Smooth muscle cell (in vitro differentiated cells): ENCODE measurements at regions not wholly inside any gene's neighbourhood (a gene's known extent, or its start where the extent isn't known, plus 50 kb on each side); places are given as distances from the start of the nearest gene placed in this dataset.

Source experiments
- DNase-seq: peaks from one replicate; lab custom pipeline; 2025; ENCODE audit not compliant: unreplicated experiment; lab: John Stamatoyannopoulos, UW
- H2AFZ ChIP-seq: fragments of 200-600 bp; sonication (generic); 2 replicates; pipeline ENCODE4 v1.6.0; 2016; ENCODE audit warnings: antibody characterized with exemption, low read depth, mild to moderate bottlenecking
- H3F3A ChIP-seq: fragments of 200-600 bp; sonication (generic); 2 replicates; pipeline ENCODE4 v1.6.0; 2017; ENCODE audit warnings: antibody characterized with exemption, low read depth
- H3K27ac ChIP-seq: fragments of 200-600 bp; sonication (generic); 2 replicates; pipeline ENCODE4 v1.5.1; 2016; ENCODE audit warnings: low read depth, mild to moderate bottlenecking
- H3K27me3 ChIP-seq: fragments of 200-600 bp; sonication (generic); 2 replicates; pipeline ENCODE4 v1.6.1; 2016; ENCODE audit warnings: low read depth, mild to moderate bottlenecking
- H3K36me3 ChIP-seq: fragments of 200-600 bp; sonication (generic); 2 replicates; pipeline ENCODE4 v1.5.1; 2016; ENCODE audit warnings: low read depth
- H3K4me1 ChIP-seq: fragments of 200-600 bp; sonication (generic); 2 replicates; pipeline ENCODE4 v1.5.1; 2016; ENCODE audit warnings: low read depth
- H3K4me2 ChIP-seq: fragments of 200-600 bp; sonication (generic); 2 replicates; pipeline ENCODE4 v1.6.0; 2016; ENCODE audit warnings: mild to moderate bottlenecking
- H3K4me3 ChIP-seq: fragments of 200-600 bp; sonication (generic); 2 replicates; pipeline ENCODE4 v1.5.1; 2016; ENCODE audit warnings: mild to moderate bottlenecking
- H3K79me2 ChIP-seq: fragments of 200-600 bp; sonication (generic); 2 replicates; pipeline ENCODE4 v1.6.0; 2016; ENCODE audit warnings: low read depth, mild to moderate bottlenecking
- H3K9ac ChIP-seq: fragments of 200-600 bp; sonication (generic); 2 replicates; pipeline ENCODE4 v1.6.0; 2016; ENCODE audit warnings: low read depth
- H3K9me3 ChIP-seq: fragments of 200-600 bp; sonication (generic); replicated peaks from 2 replicates; pipeline ENCODE4 v1.5.1; 2016; ENCODE audit warnings: low read depth
- H4K20me1 ChIP-seq: fragments of 200-600 bp; sonication (generic); 2 replicates; pipeline ENCODE4 v1.6.0; 2016; ENCODE audit warnings: low read depth
- WGBS: methylation state at CpG from one replicate; pipeline ENCODE4 v1.1.7; 2016; ENCODE audit warnings: low lambda C conversion rate; 5-methylcytosine and 5-hydroxymethylcytosine counted together
- TF ChIP-seq, protein P1 (sequence below): fragments of 200-600 bp; sonication (generic); IDR thresholded peaks from 2 replicates; pipeline ENCODE4 v1.5.1; 2017; ENCODE audit warnings: borderline replicate concordance, mild to moderate bottlenecking, antibody characterized with exemption; ENCODE audit not compliant: insufficient read depth, poor library complexity, severe bottlenecking

DNA sequence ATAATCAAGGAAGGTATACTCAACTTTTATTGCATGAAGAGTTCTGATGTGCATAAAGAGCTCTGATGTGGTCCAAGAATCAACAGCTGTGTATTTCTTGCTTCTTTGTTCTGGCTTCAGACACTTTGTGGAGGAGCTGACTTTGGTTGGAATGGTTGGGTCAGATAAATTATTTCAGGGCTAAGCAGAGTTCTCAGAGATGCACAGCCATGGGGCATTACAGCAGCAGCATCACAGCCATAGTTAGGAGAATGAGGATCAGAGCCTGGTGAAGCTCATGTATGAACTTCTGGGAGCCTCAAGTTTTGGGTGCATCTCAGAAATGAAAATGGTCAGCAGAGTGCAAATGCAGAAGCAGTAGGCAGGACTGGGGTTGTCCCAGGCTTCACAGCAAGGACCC is 267.4 kb upstream of the RUNX1 start:
- Histone ChIP-seq H3K4me2 (peak overlapping the region; percentile 69), H3K79me2 (no peaks in the 10 kb centered on the region), H3K9ac (peak overlapping the region; percentile 53), H3K27ac (peak overlapping the region; percentile 89), H3K4me1 (peaks cover 7% of the 10 kb centered on the region), H4K20me1 (no peaks in the 10 kb centered on the region), H3K27me3 (no peaks in the 10 kb centered on the region), H3F3A (peaks cover 7% of the 10 kb centered on the region), H3K36me3 (no peaks in the 10 kb centered on the region), H2AFZ (peak overlapping the region; percentile 34), H3K9me3 (no peaks in the 10 kb centered on the region), H3K4me3 (no peak overlapping the region)
- TF ChIP-seq, protein P1, sequence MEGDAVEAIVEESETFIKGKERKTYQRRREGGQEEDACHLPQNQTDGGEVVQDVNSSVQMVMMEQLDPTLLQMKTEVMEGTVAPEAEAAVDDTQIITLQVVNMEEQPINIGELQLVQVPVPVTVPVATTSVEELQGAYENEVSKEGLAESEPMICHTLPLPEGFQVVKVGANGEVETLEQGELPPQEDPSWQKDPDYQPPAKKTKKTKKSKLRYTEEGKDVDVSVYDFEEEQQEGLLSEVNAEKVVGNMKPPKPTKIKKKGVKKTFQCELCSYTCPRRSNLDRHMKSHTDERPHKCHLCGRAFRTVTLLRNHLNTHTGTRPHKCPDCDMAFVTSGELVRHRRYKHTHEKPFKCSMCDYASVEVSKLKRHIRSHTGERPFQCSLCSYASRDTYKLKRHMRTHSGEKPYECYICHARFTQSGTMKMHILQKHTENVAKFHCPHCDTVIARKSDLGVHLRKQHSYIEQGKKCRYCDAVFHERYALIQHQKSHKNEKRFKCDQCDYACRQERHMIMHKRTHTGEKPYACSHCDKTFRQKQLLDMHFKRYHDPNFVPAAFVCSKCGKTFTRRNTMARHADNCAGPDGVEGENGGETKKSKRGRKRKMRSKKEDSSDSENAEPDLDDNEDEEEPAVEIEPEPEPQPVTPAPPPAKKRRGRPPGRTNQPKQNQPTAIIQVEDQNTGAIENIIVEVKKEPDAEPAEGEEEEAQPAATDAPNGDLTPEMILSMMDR = no peak
- no peak for DNase-seq

DNA sequence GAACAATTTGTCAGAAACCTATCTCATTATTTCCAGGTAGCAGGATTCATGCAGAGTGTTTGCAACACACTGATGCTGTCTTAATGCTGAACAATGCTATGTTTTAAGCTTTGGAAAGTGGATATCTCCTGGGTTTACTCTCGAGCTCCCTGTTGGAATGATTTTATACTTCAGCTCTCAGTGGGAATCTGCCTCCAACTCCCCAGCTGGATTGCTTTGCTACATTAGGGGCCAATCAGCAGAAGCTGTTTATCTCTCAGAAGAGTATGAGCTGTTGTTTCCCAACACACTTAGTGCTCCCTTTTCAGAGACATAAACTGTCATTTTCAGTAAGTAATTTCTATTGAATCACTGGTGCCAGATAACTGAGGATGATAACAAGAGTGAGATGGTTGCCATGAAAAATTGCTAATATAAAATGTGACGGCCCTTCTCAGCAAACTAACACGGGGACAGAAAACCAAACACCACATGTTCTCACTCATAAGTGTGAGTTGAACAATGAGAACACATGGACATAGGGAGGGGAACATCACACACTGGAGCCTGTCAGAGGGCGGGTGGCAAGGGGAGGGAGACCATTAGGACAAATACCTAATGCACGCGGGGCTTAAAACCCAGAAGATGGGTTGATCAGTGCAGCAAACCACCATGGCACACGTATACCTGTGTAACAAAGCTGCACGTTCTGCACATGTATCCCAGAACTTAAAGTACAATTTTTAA is 265.9 kb upstream of the RUNX1 start:
- no peak for DNase-seq
- H3K36me3 ChIP-seq = no peaks in the 10 kb centered on the region
- no peaks in the 10 kb centered on the region for H3K27me3 ChIP-seq
- no peaks in the 10 kb centered on the region for H3K9me3 ChIP-seq
- no peak overlapping the region for H3K9ac ChIP-seq
- no peaks in the 10 kb centered on the region for H4K20me1 ChIP-seq
- H3K27ac ChIP-seq = peak overlapping the region; percentile 89
- TF ChIP-seq, protein P1 = no peak
- H3K79me2 ChIP-seq = no peaks in the 10 kb centered on the region
- peaks cover 7% of the 10 kb centered on the region for H3K4me1 ChIP-seq
- peaks cover 7% of the 10 kb centered on the region for H3F3A ChIP-seq
- H3K4me3 ChIP-seq = no peak overlapping the region
- H3K4me2 ChIP-seq = peak overlapping the region; percentile 36
- 72% methylated on average over 8 of the region's 8 CpGs for WGBS
- H2AFZ ChIP-seq = peak overlapping the region; percentile 89

DNA sequence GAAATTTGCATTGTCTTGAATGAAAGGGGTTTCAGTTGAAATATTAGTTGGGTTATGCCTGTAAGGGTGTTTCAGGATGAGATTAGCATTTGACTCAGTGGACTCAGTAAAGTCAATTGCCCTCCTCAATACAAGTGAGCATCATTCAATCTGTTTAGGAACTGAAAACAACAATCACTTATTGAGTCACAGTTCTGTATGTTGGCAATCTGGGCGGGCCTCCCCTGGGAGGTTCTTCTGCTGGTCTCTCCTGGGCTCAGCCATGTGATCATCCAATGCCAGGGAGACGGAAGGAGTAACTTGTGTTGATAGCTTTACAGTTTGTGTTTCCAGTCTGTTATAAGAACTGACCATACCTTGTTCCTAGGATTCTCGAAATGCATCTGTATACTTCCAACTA is 262.9 kb upstream of the RUNX1 start:
- Histone ChIP-seq H3K79me2 (no peaks in the 10 kb centered on the region), H3F3A (peaks cover 7% of the 10 kb centered on the region), H3K27ac (no peak overlapping the region), H3K4me1 (peaks cover 7% of the 10 kb centered on the region), H4K20me1 (no peaks in the 10 kb centered on the region), H3K9ac (no peak overlapping the region), H2AFZ (no peak overlapping the region), H3K27me3 (no peaks in the 10 kb centered on the region), H3K4me3 (no peak overlapping the region), H3K36me3 (no peaks in the 10 kb centered on the region), H3K9me3 (no peaks in the 10 kb centered on the region), H3K4me2 (no peak overlapping the region)
- no peak for DNase-seq
- TF ChIP-seq, protein P1 = no peak
- 98% methylated on average over 3 of the region's 3 CpGs for WGBS

DNA sequence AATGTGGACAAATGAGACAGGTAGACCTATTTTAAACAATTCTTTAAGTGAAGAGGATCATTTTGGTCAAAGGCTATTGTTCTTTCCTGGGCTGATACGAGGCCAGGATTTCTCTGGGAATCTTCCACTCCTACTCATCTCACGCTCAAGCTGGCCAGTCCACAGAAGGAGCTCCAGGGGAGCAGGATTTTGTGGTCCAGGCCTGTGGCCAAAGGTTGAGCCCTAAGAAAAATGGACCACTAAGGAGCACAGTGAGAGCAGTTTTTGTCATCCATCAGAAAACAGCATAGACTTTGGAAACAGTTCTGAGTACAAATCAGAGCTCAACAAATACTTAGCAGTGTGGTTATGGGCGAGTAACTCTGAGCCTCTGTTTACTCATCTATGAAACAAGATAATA is 260.2 kb upstream of the RUNX1 start:
- no peak for DNase-seq
- H3K4me1 ChIP-seq = no peaks in the 10 kb centered on the region
- TF ChIP-seq, protein P1 = no peak

More for the DNA sequence above, 260.2 kb upstream of the RUNX1 start:
- no peak overlapping the region for H3K4me2 ChIP-seq
- H3K9ac ChIP-seq = no peak overlapping the region
- H3F3A ChIP-seq = no peaks in the 10 kb centered on the region
- no peaks in the 10 kb centered on the region for H3K79me2 ChIP-seq
- H3K4me3 ChIP-seq = no peak overlapping the region
- H2AFZ ChIP-seq = no peak overlapping the region
- no peaks in the 10 kb centered on the region for H3K9me3 ChIP-seq
- H3K36me3 ChIP-seq = no peaks in the 10 kb centered on the region
- no peaks in the 10 kb centered on the region for H4K20me1 ChIP-seq
- no peak overlapping the region for H3K27ac ChIP-seq
- 88% methylated on average over 3 of the region's 3 CpGs for WGBS
- H3K27me3 ChIP-seq = no peaks in the 10 kb centered on the region
